LNCaP clone FGC (cell line): ENCODE measurements at regions not wholly inside any gene's neighbourhood (a gene's known extent, or its start where the extent isn't known, plus 50 kb on each side); places are given as distances from the start of the nearest gene placed in this dataset.

Source experiments
- DNase-seq: peaks from one replicate; pipeline ENCODE4 v3.0.0-alpha.2; 2011; ENCODE audit warnings: low read depth
- H3K4me3 ChIP-seq: 2 replicates; pipeline ENCODE4 v1.5.1; 2011; ENCODE audit warnings: mild to moderate bottlenecking, low read depth, low read length, control low read depth
- CTCF ChIP-seq: IDR thresholded peaks from 2 replicates; pipeline ENCODE4 v1.5.1; 2012; ENCODE audit warnings: mild to moderate bottlenecking; ENCODE audit not compliant: control insufficient read depth, insufficient read depth; ENCODE audit errors: extremely low read depth

- no peak for DNase-seq
- no peak overlapping the region for H3K4me3 ChIP-seq
- TF ChIP-seq CTCF = no peak
Observed at GRCh38 chr14:101445278-101445677, 116.0 kb upstream of the DIO3 start.

GRCh38 chr14:101446387-101446969, 114.8 kb upstream of the DIO3 start:
- DNase-seq = no peak
- no peak for TF ChIP-seq CTCF
- no peak overlapping the region for H3K4me3 ChIP-seq

GRCh38 chr14:101449114-101449513, 112.2 kb upstream of the DIO3 start:
- no peak for DNase-seq
- H3K4me3 ChIP-seq = no peak overlapping the region
- TF ChIP-seq CTCF = no peak

GRCh38 chr14:101451166-101451565, 110.1 kb upstream of the DIO3 start:
- TF ChIP-seq CTCF = no peak
- H3K4me3 ChIP-seq = no peak overlapping the region
- no peak for DNase-seq

GRCh38 chr14:101453225-101453624, 108.1 kb upstream of the DIO3 start:
- DNase-seq = no peak
- no peak overlapping the region for H3K4me3 ChIP-seq
- no peak for TF ChIP-seq CTCF

GRCh38 chr14:101454229-101454628, 107.1 kb upstream of the DIO3 start:
- no peak for TF ChIP-seq CTCF
- DNase-seq = no peak
- no peak overlapping the region for H3K4me3 ChIP-seq

GRCh38 chr14:101456246-101457175, 104.8 kb upstream of the DIO3 start:
- TF ChIP-seq CTCF = no peak
- no peak overlapping the region for H3K4me3 ChIP-seq
- no peak for DNase-seq
